Neural progenitor cell (in vitro differentiated cells): ENCODE measurements at regions not wholly inside any gene's neighbourhood (a gene's known extent, or its start where the extent isn't known, plus 50 kb on each side); places are given as distances from the start of the nearest gene placed in this dataset.

Experiments
- EZH2 ChIP-seq: fragments of 200-600 bp; sonication (generic); IDR thresholded peaks from 2 replicates; pipeline ENCODE4 v1.6.1; 2017; ENCODE audit warnings: antibody characterized with exemption, mild to moderate bottlenecking, moderate library complexity
- TF ChIP-seq, protein P1 (sequence below): fragments of 200-600 bp; sonication (generic); IDR thresholded peaks from 2 replicates; pipeline ENCODE4 v1.5.1; 2017; ENCODE audit warnings: antibody characterized with exemption, mild to moderate bottlenecking

DNA sequence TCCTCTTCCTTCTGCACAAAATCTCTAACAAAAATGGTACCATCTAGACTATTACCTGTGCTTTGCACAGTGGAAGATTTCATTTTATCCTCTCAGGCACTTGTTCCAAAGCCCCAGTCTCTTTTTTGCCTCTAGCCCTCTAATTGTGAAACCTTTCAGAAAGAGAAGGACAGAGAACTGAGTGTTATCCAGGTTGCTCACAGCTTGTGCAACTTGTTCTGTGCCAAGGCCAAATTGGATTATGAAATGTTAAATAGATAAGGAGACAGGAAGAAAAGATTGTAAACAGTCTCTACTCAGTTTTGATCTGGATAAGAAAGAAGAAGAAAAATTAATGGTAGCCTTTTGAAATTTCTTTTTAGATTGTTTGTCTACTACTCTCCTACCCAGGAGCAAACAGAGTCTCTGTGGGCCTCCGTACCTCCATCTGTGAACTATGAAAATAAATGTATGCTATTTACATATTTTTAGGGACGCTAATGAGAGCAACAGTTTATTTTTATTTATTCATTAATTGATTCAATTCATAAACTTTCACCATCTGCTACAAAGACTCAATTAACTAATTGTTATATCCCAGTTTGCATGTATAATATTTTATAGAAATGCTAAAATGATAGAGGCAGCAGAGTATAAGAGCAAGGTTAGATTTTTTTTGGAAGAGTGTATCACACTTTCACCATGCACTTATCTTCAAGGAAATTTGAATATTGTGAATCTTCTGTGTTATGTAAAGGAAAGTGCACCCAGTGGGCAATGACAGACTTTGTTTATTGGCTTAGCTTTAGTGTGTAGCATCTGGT, 339.0 kb upstream of the ETAA1 start:
- TF ChIP-seq, protein P1, sequence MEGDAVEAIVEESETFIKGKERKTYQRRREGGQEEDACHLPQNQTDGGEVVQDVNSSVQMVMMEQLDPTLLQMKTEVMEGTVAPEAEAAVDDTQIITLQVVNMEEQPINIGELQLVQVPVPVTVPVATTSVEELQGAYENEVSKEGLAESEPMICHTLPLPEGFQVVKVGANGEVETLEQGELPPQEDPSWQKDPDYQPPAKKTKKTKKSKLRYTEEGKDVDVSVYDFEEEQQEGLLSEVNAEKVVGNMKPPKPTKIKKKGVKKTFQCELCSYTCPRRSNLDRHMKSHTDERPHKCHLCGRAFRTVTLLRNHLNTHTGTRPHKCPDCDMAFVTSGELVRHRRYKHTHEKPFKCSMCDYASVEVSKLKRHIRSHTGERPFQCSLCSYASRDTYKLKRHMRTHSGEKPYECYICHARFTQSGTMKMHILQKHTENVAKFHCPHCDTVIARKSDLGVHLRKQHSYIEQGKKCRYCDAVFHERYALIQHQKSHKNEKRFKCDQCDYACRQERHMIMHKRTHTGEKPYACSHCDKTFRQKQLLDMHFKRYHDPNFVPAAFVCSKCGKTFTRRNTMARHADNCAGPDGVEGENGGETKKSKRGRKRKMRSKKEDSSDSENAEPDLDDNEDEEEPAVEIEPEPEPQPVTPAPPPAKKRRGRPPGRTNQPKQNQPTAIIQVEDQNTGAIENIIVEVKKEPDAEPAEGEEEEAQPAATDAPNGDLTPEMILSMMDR, result no peak
- TF ChIP-seq EZH2, result no peak
